MM.1S (cell line): ENCODE measurements at regions not wholly inside any gene's neighbourhood (a gene's known extent, or its start where the extent isn't known, plus 50 kb on each side); places are given as distances from the start of the nearest gene placed in this dataset.

Experiments used
- CTCF ChIP-seq: fragments of 300-600 bp; sonication (generic); IDR thresholded peaks from 2 replicates; pipeline ENCODE4 v1.5.1; 2016; ENCODE audit warnings: antibody characterized with exemption, low read length, mixed read lengths
- EZH2 ChIP-seq: fragments of 300-600 bp; sonication (generic); optimal IDR thresholded peaks from 2 replicates; pipeline ENCODE3; 2017; ENCODE audit warnings: low read depth, mild to moderate bottlenecking, antibody characterized with exemption, low read length, mixed read lengths
- EZH2phosphoT487 ChIP-seq: fragments of 300-600 bp; sonication (generic); IDR thresholded peaks from 2 replicates; pipeline ENCODE4 v1.6.1; 2018; ENCODE audit warnings: antibody characterized with exemption, low read length

- no peak for TF ChIP-seq EZH2
- no peak for TF ChIP-seq CTCF
- no peak for TF ChIP-seq EZH2phosphoT487
Measured at GRCh38 chr10:2245580-2245979, 508.3 kb upstream of the ADARB2 start.
